ENCODE measurements at regions not wholly inside any gene's neighbourhood (a gene's known extent, or its start where the extent isn't known, plus 50 kb on each side); places are given as distances from the start of the nearest gene placed in this dataset.

GRCh38 chr4:89439533-89439932, 131.9 kb upstream of the GPRIN3 start (continued):
- TF ChIP-seq NKRF (conservative IDR thresholded peaks at IDR 0.05) = no peak
- no peak for TF ChIP-seq CTCF (IDR thresholded peaks at IDR 0.05 in 2 of 3, conservative IDR thresholded peaks at IDR 0.05 in 1 of 3; ENCODE audit: control insufficient read depth in 2 of 3, extremely low read depth in 1 of 3, insufficient read depth in 1 of 3, low read depth in 3 of 3, low read length in 3 of 3)
- TF ChIP-seq CEBPZ (IDR thresholded peaks at IDR 0.05; ENCODE audit: low read depth, low read length) = no peak
- no peak for TF ChIP-seq SUZ12 (IDR thresholded peaks at IDR 0.05; ENCODE audit: unreplicated experiment)
- no peak for TF ChIP-seq MYB (IDR thresholded peaks at IDR 0.05; ENCODE audit: borderline replicate concordance, low read depth, low read length)
